ENCODE measurements at regions not wholly inside any gene's neighbourhood (a gene's known extent, or its start where the extent isn't known, plus 50 kb on each side); places are given as distances from the start of the nearest gene placed in this dataset.

DNA sequence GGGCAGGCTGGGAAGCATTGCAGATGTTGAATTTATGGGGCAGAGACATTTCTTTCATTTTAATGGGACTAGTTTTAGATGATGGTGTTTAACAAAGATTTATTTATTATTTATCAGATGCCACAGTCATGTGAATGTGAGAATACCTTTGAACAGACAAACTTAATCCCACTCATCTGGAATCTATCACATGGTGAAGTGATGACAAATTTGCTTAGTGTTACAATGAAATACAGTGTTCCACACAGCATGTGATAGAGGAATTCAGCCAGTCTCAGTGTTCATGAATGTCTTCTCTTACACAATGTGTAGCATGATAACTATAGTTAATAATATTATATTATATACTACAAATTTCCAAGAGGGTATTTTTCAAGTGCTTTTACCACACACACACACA lies 1361.7 kb upstream of the B3GALT2 start:
- TF ChIP-seq GATA2 (IDR thresholded peaks at IDR 0.05; ENCODE audit: low read depth, low read length), result no peak
- no peak for TF ChIP-seq GATA3 (IDR thresholded peaks at IDR 0.05; ENCODE audit: low read depth, low read length)
